RWPE2 (cell line): ENCODE measurements at regions not wholly inside any gene's neighbourhood (a gene's known extent, or its start where the extent isn't known, plus 50 kb on each side); places are given as distances from the start of the nearest gene placed in this dataset.

Experiments
- ATAC-seq: fragments of 200-7000 bp; cut with Tn5 transposase; 3 replicates; pipeline ENCODE4 v1.9.1; 2021; ENCODE audit warnings: low read depth
- DNase-seq: peaks from one replicate; pipeline ENCODE4 v3.0.0-alpha.2; 2020; ENCODE audit warnings: low spot score
- H3K27ac ChIP-seq: fragments of 450-650 bp; 2 replicates; pipeline ENCODE4 v1.5.1; 2017; ENCODE audit warnings: mild to moderate bottlenecking; ENCODE audit not compliant: poor library complexity, severe bottlenecking
- H3K27me3 ChIP-seq: fragments of 250-450 bp; sonication (Bioruptor Pico); 2 replicates; pipeline ENCODE4 v1.5.1; 2021; ENCODE audit warnings: mild to moderate bottlenecking, moderate library complexity; ENCODE audit not compliant: insufficient read depth, poor library complexity, severe bottlenecking
- H3K36me3 ChIP-seq: fragments of 250-450 bp; sonication (Bioruptor Pico); 2 replicates; pipeline ENCODE4 v1.5.1; 2020; ENCODE audit warnings: low read depth, mild to moderate bottlenecking, moderate library complexity
- H3K4me1 ChIP-seq: fragments of 250-450 bp; sonication (Bioruptor Pico); 2 replicates; pipeline ENCODE4 v1.5.1; 2021; ENCODE audit warnings: mild to moderate bottlenecking, moderate library complexity; ENCODE audit not compliant: insufficient read depth, poor library complexity, severe bottlenecking
- H3K4me3 ChIP-seq: fragments of 250-450 bp; sonication (Bioruptor Pico); 2 replicates; pipeline ENCODE4 v1.5.1; 2021; ENCODE audit warnings: mild to moderate bottlenecking, moderate library complexity; ENCODE audit not compliant: severe bottlenecking
- H3K9me3 ChIP-seq: fragments of 250-450 bp; sonication (Bioruptor Pico); 2 replicates; pipeline ENCODE4 v1.5.1; 2021; ENCODE audit warnings: mild to moderate bottlenecking, moderate library complexity; ENCODE audit not compliant: severe bottlenecking
- CTCF ChIP-seq: fragments of 450-650 bp; IDR thresholded peaks from one replicate; pipeline ENCODE4 v1.5.1; 2017; ENCODE audit warnings: mild to moderate bottlenecking, moderate library complexity; ENCODE audit not compliant: poor library complexity, severe bottlenecking

GRCh38 chr6:134438837-134439236, 120.9 kb upstream of the SGK1 start:
- TF ChIP-seq CTCF, result no peak
- DNase-seq, result no peak

GRCh38 chr6:134437376-134437775, 119.5 kb upstream of the SGK1 start:
- H3K36me3 ChIP-seq, result no peaks in the 10 kb centered on the region
- peak overlapping the region; percentile 78 for H3K27ac ChIP-seq
- H3K27me3 ChIP-seq, result no peaks in the 10 kb centered on the region
- H3K4me1 ChIP-seq, result peaks cover 18% of the 10 kb centered on the region
- TF ChIP-seq CTCF, result peak; percentile 25
- no peak for DNase-seq
- H3K4me3 ChIP-seq, result no peak overlapping the region
- H3K9me3 ChIP-seq, result no peaks in the 10 kb centered on the region
- ATAC-seq, result no peak

More at GRCh38 chr6:134438837-134439236, 120.9 kb upstream of the SGK1 start:
- Histone ChIP-seq H3K36me3 (no peaks in the 10 kb centered on the region), H3K4me1 (peaks cover 18% of the 10 kb centered on the region), H3K27me3 (no peaks in the 10 kb centered on the region), H3K27ac (no peak overlapping the region), H3K9me3 (no peaks in the 10 kb centered on the region), H3K4me3 (no peak overlapping the region)
- ATAC-seq, result no peak

DNA sequence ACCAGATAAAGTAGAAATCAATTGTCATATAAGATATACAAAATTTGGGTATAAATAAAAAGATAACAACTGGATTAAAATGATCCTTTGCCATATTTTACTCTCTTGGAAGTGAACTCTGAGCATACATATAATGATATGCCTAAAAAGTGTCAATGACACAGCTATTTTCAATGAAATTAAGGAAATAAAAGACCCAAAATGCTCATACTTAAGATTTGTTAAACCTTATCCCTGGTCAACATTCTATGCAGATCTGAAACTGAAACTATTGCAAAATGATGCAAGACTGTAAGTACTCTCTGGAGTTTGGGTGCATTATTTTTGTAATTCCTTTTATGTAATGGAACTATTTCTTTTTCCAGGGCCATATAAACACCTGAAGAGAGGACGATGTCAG, 119.0 kb upstream of the SGK1 start:
- H3K9me3 ChIP-seq, result no peaks in the 10 kb centered on the region
- peaks cover 19% of the 10 kb centered on the region for H3K4me1 ChIP-seq
- H3K27me3 ChIP-seq, result no peaks in the 10 kb centered on the region
- peak overlapping the region; percentile 78 for H3K27ac ChIP-seq
- ATAC-seq (no peak), DNase-seq (no peak)
- H3K4me3 ChIP-seq, result no peak overlapping the region
- no peak for TF ChIP-seq CTCF
- H3K36me3 ChIP-seq, result no peaks in the 10 kb centered on the region

- ATAC-seq (peak; percentile 99), DNase-seq (peak; percentile 85)
- no peaks in the 10 kb centered on the region for H3K9me3 ChIP-seq
- TF ChIP-seq CTCF, result no peak
- H3K4me1 ChIP-seq, result peaks cover 25% of the 10 kb centered on the region
- no peaks in the 10 kb centered on the region for H3K36me3 ChIP-seq
- peak overlapping the region; percentile 78 for H3K27ac ChIP-seq
- no peaks in the 10 kb centered on the region for H3K27me3 ChIP-seq
- no peak overlapping the region for H3K4me3 ChIP-seq
Measured at GRCh38 chr6:134436281-134436815, 118.4 kb upstream of the SGK1 start.

DNA sequence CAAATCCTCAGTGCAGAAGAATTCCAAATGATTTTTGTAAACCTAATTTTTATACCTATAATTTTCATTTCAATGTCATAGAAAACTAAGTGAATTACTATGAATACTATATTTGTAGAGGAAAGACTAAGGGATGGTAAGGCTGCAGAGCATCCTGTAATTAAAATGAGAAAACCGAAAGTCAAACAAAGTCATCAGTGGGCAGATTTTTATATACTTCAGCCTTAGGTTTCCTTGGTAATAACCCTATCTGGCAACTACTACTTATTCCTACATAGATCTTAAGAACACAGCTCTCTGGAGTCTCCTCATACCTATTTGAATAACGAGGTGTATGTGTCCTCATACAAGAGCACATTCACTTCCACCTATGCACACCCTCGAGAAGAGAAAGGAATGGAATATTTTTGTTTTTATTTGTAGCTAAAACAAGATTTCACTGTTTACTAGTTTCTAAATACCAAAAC, 117.9 kb upstream of the SGK1 start:
- H3K4me1 ChIP-seq, result peaks cover 30% of the 10 kb centered on the region
- DNase-seq (no peak), ATAC-seq (peak; percentile 46)
- H3K4me3 ChIP-seq, result no peak overlapping the region
- no peaks in the 10 kb centered on the region for H3K27me3 ChIP-seq
- no peaks in the 10 kb centered on the region for H3K9me3 ChIP-seq
- H3K27ac ChIP-seq, result peak overlapping the region; percentile 78
- no peak for TF ChIP-seq CTCF
- H3K36me3 ChIP-seq, result no peaks in the 10 kb centered on the region
